GM12874 (cell line): ENCODE measurements at regions not wholly inside any gene's neighbourhood (a gene's known extent, or its start where the extent isn't known, plus 50 kb on each side); places are given as distances from the start of the nearest gene placed in this dataset.

Experiments used
- TF ChIP-seq, protein P1 (sequence below): IDR thresholded peaks from 2 replicates; pipeline ENCODE4 v1.5.1; 2011; ENCODE audit warnings: low read depth, mild to moderate bottlenecking, control low read depth, low read length, moderate library complexity; ENCODE audit not compliant: insufficient read depth

DNA sequence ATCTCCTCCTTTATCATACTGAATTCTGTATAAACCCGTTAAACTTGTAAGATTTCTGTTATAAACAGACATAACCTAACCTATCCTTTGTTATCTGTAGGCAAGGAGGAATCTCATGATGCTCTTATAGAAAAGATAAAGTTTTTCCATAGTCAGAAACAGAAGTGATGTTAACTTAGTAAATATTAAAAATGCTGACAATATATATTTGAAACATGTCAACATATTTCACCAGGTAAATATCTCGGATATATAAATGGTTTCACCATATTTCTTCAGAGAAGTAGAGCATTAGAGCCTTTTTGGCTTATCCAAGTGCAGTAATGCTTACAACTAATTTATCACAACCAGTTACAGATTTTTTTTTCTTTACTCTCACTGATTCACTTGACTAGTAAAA, 625.9 kb downstream of the PDHA2 start:
- TF ChIP-seq, protein P1, sequence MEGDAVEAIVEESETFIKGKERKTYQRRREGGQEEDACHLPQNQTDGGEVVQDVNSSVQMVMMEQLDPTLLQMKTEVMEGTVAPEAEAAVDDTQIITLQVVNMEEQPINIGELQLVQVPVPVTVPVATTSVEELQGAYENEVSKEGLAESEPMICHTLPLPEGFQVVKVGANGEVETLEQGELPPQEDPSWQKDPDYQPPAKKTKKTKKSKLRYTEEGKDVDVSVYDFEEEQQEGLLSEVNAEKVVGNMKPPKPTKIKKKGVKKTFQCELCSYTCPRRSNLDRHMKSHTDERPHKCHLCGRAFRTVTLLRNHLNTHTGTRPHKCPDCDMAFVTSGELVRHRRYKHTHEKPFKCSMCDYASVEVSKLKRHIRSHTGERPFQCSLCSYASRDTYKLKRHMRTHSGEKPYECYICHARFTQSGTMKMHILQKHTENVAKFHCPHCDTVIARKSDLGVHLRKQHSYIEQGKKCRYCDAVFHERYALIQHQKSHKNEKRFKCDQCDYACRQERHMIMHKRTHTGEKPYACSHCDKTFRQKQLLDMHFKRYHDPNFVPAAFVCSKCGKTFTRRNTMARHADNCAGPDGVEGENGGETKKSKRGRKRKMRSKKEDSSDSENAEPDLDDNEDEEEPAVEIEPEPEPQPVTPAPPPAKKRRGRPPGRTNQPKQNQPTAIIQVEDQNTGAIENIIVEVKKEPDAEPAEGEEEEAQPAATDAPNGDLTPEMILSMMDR, result no peak

DNA sequence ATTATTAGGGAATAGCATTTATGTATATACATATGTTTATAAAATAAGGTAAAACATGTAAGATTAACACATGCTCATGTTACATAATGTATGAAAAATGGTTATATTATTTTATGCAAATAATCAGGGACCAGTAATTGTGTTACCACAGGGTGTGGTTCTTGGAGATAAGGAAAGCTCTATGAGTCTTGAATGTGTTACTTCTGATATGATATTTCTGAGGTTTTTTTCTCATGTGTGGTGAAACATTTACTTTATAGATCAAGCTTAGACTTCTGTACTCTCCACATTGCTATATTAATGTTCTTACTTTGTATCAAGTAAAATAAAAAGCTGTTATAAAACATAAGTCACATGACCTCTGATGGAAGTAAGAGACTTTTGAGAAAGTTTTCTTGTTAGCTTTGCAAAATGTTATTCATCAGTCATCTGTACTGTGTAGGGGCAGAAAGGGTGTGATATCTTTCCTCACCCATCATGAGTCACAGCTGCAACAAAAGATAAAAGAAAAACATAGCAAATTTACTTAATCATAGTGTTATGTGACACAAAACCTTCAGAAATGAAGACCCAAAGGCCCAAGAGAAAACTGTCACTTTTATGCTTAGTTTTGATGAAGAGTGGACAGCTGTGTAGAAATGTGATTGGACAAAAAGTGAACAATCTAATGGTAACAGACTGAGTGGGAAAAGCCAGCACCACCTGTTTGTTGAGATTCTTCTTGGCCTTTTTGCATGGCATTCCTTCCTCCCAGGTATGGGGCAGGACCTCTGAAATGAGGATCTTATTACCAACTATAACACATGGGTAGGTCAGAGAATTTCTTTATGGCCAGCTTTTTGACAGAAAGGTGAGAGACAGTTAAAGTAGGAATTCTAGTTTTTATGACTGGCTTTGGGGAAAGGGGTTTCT, 632.3 kb downstream of the PDHA2 start:
- TF ChIP-seq, protein P1, result no peak

DNA sequence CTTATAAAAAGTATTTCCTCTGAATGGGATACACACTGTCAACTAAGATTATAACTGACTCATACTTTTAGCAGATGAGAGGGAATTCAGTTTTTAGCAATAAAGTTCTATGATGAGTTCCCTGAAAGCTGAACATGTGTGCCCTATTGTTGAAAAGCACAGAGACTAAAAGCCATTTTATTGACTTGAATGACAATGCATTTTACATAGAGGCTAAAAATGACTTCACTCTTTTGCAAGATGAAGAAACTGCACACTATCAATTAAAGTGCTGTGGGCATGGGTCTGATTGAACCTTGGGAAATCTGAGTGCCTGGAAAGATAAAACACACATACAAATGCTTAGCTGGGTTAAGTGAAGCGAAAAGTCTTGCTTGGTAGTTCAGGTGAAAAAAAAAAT, 633.4 kb downstream of the PDHA2 start:
- TF ChIP-seq, protein P1, result no peak

DNA sequence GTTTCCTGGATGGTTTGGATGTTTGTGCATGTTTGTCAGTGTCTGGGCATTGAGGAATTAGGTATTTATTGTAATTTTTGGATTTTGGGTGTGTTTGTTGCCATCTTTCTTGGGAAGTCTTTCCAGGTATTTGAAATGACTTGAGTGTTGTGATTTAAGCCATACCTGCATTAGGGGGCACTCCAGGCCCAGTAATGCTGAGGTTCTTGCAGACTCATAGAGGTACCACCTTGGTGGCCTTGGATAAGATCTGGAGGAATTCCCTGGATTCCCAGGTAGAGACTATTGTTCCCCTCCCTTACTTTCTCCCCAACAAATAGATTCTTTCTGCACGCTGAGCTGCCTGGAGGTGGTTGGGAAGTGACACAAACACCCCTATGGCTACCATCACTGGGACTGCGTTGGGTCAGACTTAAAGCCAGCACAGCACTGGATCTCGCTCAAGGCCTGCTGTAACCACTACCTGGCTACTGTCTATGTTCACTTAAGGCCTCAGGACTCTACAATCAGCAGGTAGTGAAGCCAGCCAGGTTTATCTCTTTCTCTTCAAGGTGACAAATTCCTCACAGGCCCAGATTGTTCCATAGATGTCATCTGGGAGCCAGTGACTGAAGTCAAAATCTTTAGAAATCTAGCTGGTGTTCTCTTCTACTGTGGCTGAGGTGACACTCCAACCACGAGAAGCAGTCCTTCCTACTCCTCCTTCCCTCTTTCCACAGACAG, 643.6 kb downstream of the PDHA2 start:
- TF ChIP-seq, protein P1, result no peak

DNA sequence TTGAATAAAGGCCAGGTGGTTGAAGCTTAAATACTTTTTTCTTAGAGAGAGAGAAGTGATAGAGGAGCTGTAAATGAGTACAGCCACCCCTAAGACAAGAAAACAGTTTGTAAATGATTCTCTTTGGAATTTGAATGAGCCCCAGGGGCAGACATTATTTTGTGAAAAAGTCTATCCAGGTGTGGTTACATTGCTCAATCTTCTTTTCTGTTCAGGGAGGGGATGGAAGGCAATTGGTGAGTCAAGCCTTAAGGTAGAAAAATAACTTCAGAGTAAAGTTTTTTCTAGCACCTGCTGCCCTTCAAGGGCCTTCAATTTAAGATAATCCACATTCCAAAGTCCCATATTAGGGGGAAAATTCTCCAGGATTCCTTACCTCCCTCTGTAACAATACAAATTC, 646.7 kb downstream of the PDHA2 start:
- TF ChIP-seq, protein P1, result no peak

DNA sequence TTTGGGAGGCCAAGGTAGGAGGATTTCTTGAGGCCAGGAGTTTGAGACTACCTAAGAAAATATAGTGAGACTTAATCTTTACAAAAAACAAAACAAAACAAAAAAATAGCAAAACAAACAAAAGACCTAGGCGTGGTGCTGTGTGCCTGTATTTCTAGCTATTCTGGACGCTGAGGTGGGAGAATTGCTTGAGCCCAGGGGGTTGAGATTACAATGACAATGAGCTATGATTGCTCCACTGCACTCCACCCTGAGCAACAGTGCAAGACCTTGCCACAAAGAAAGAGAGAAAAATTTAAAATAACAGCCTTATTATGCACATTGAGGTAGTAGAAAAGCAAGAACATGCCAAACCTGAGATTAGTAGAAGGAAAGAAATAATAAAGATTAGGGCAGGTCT, 657.7 kb downstream of the PDHA2 start:
- TF ChIP-seq, protein P1, result no peak

DNA sequence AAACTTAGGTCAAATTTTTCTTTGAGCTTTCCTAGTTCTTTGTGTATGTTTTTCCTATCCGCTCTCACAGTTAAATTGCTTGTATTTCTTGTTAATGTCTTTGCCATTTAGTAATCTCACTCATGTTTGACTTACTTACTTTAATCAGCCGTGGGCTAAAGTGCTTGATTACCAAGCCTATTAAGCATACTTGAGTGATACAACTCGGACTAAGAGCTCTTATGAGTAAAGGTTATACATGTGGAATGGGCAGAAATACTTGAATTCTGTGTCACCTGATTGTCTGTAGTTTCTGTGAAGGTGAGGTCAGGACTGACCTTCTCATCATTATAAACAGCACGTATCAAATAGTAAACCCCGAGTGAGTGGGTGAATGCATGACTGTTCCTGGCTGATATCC, 664.5 kb downstream of the PDHA2 start:
- TF ChIP-seq, protein P1, result no peak
